ENCODE measurements at regions not wholly inside any gene's neighbourhood (a gene's known extent, or its start where the extent isn't known, plus 50 kb on each side); places are given as distances from the start of the nearest gene placed in this dataset.

DNA sequence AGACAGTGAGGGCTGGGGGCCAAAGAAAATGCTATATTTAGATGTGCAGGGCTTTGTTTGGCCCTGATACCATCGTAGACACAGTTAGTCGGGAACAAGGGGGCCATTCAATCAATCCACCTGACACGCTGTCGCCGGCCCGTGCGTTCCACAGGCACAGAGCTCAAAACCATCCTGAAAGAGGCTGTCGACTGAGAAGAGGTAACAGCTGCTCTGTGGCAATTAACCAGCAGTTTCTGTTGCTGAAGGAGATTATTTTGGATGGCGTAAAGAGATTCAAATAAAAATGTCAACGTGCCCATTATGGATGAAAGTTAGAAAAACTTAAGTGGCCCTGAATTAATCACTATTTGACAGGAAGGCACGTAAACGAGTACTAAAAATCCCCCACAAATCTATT, 276.2 kb upstream of the IRX5 start:
- H3K36me3 ChIP-seq (ENCODE audit: insufficient read depth in 1 of 2, low read depth in 1 of 2) = no peaks in the 10 kb centered on the region
- H3K27me3 ChIP-seq (ENCODE audit: insufficient read depth in 3 of 3, low read length in 2 of 3) = no peaks in the 10 kb centered on the region
- no peaks in the 10 kb centered on the region for H3K9me3 ChIP-seq
- DNase-seq = no peak
- H3K27ac ChIP-seq = no peak overlapping the region
- no peak overlapping the region for H3K4me3 ChIP-seq
- intact Hi-C loops (cut with DNase I) = no loop called here
- H3K4me1 ChIP-seq = peaks cover 13% of the 10 kb centered on the region
- ATAC-seq = peak in 1 of 4 donors; percentile 44
- WGBS, 3 donors = 15 to 22% (median 18%) methylated on average over 12 of the region's 12 CpGs
- TF ChIP-seq, protein P1, sequence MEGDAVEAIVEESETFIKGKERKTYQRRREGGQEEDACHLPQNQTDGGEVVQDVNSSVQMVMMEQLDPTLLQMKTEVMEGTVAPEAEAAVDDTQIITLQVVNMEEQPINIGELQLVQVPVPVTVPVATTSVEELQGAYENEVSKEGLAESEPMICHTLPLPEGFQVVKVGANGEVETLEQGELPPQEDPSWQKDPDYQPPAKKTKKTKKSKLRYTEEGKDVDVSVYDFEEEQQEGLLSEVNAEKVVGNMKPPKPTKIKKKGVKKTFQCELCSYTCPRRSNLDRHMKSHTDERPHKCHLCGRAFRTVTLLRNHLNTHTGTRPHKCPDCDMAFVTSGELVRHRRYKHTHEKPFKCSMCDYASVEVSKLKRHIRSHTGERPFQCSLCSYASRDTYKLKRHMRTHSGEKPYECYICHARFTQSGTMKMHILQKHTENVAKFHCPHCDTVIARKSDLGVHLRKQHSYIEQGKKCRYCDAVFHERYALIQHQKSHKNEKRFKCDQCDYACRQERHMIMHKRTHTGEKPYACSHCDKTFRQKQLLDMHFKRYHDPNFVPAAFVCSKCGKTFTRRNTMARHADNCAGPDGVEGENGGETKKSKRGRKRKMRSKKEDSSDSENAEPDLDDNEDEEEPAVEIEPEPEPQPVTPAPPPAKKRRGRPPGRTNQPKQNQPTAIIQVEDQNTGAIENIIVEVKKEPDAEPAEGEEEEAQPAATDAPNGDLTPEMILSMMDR (IDR thresholded peaks at IDR 0.05) = no peak

GRCh38 chr16:54652201-54652770, 278.4 kb upstream of the IRX5 start:
- no peaks in the 10 kb centered on the region for H3K36me3 ChIP-seq (ENCODE audit: insufficient read depth in 1 of 2, low read depth in 1 of 2)
- no peaks in the 10 kb centered on the region for H3K9me3 ChIP-seq
- TF ChIP-seq, protein P1 (IDR thresholded peaks at IDR 0.05) = no peak
- DNase-seq (no peak), ATAC-seq (no peak)
- intact Hi-C loops (cut with DNase I) = no loop called here
- peaks cover 13% of the 10 kb centered on the region for H3K4me1 ChIP-seq
- H3K27me3 ChIP-seq (ENCODE audit: insufficient read depth in 3 of 3, low read length in 2 of 3) = no peaks in the 10 kb centered on the region
- H3K4me3 ChIP-seq = no peak overlapping the region
- no peak overlapping the region for H3K27ac ChIP-seq
- 60 to 79% (median 73%) methylated on average over 6 of the region's 6 CpGs for WGBS, 3 donors

- Histone ChIP-seq H3K9me3 (no peaks in the 10 kb centered on the region), H3K4me1 (peaks cover 13% of the 10 kb centered on the region), H3K36me3 (ENCODE audit: insufficient read depth in 1 of 2, low read depth in 1 of 2) (no peaks in the 10 kb centered on the region), H3K27me3 (ENCODE audit: insufficient read depth in 3 of 3, low read length in 2 of 3) (no peaks in the 10 kb centered on the region), H3K27ac (no peak overlapping the region), H3K4me3 (no peak overlapping the region)
- TF ChIP-seq, protein P1 (IDR thresholded peaks at IDR 0.05) = no peak
- intact Hi-C loops (cut with DNase I) = no loop called here
- DNase-seq = no peak
- ATAC-seq = no peak
- 78 to 84% (median 82%) methylated on average over 19 of the region's 19 CpGs for WGBS, 3 donors
These were observed 279.0 kb upstream of the IRX5 start for GRCh38 chr16:54651440-54652195.

GRCh38 chr16:54649876-54650275, 280.8 kb upstream of the IRX5 start:
- Histone ChIP-seq H3K27ac (no peak overlapping the region), H3K27me3 (ENCODE audit: insufficient read depth in 3 of 3, low read length in 2 of 3) (no peaks in the 10 kb centered on the region), H3K4me3 (no peak overlapping the region), H3K36me3 (ENCODE audit: insufficient read depth in 1 of 2, low read depth in 1 of 2) (no peaks in the 10 kb centered on the region), H3K4me1 (peaks cover 8% of the 10 kb centered on the region), H3K9me3 (no peaks in the 10 kb centered on the region)
- intact Hi-C loops (cut with DNase I) = no loop called here
- TF ChIP-seq, protein P1 (IDR thresholded peaks at IDR 0.05) = no peak
- no peak for ATAC-seq
- 45 to 57% (median 46%) methylated on average over 6 of the region's 6 CpGs for whole genome bisulfite sequencing, 3 donors
- no peak for DNase-seq

Measured in psoas muscle (tissue), 7 donors.